ENCODE measurements at regions not wholly inside any gene's neighbourhood (a gene's known extent, or its start where the extent isn't known, plus 50 kb on each side); places are given as distances from the start of the nearest gene placed in this dataset.

GRCh38 chr5:144918371-144918770 is 747.7 kb downstream of the KCTD16 start:
- FAIRE-seq, result no peak

GRCh38 chr5:144915452-144915851 is 744.8 kb downstream of the KCTD16 start:
- no peak for FAIRE-seq

GRCh38 chr5:144913661-144914060 is 743.0 kb downstream of the KCTD16 start:
- no peak for FAIRE-seq

GRCh38 chr5:144896473-144896872 is 725.8 kb downstream of the KCTD16 start:
- no peak for FAIRE-seq

GRCh38 chr5:144886668-144887067 is 716.0 kb downstream of the KCTD16 start:
- no peak for FAIRE-seq

- no peak for FAIRE-seq
Measured at GRCh38 chr5:144882739-144883283, 712.1 kb downstream of the KCTD16 start.

- FAIRE-seq, result no peak
Measured at GRCh38 chr5:144880513-144880912, 709.8 kb downstream of the KCTD16 start.

GRCh38 chr5:144876990-144877389 is 706.3 kb downstream of the KCTD16 start:
- no peak for FAIRE-seq

GRCh38 chr5:144873076-144873475 is 702.4 kb downstream of the KCTD16 start:
- no peak for FAIRE-seq

- no peak for FAIRE-seq
Measured at GRCh38 chr5:144864118-144864517, 693.4 kb downstream of the KCTD16 start.

- FAIRE-seq, result no peak
Measured at GRCh38 chr5:144857454-144857853, 686.8 kb downstream of the KCTD16 start.

GRCh38 chr5:144844086-144844485 is 673.4 kb downstream of the KCTD16 start:
- FAIRE-seq, result no peak

GRCh38 chr5:144832416-144832815 is 661.7 kb downstream of the KCTD16 start:
- no peak for FAIRE-seq

GRCh38 chr5:144831650-144832049 is 661.0 kb downstream of the KCTD16 start:
- no peak for FAIRE-seq

GRCh38 chr5:144822503-144822902 is 651.8 kb downstream of the KCTD16 start:
- no peak for FAIRE-seq

- FAIRE-seq, result no peak
Measured at GRCh38 chr5:144820278-144820677, 649.6 kb downstream of the KCTD16 start.

GRCh38 chr5:144815131-144815530 is 644.5 kb downstream of the KCTD16 start:
- no peak for FAIRE-seq

GRCh38 chr5:144812763-144813162 is 642.1 kb downstream of the KCTD16 start:
- no peak for FAIRE-seq

- FAIRE-seq, result no peak
Measured at GRCh38 chr5:144800169-144800568, 629.5 kb downstream of the KCTD16 start.

GRCh38 chr5:144798595-144798994 is 627.9 kb downstream of the KCTD16 start:
- no peak for FAIRE-seq

GRCh38 chr5:144794922-144795321 is 624.2 kb downstream of the KCTD16 start:
- no peak for FAIRE-seq

GRCh38 chr5:144788556-144788955 is 617.9 kb downstream of the KCTD16 start:
- FAIRE-seq, result no peak

GRCh38 chr5:144788046-144788445 is 617.4 kb downstream of the KCTD16 start:
- no peak for FAIRE-seq

- no peak for FAIRE-seq
Measured at GRCh38 chr5:144779368-144779767, 608.7 kb downstream of the KCTD16 start.

GRCh38 chr5:144778561-144778960 is 607.9 kb downstream of the KCTD16 start:
- FAIRE-seq, result no peak

- FAIRE-seq, result no peak
Measured at GRCh38 chr5:144774197-144774596, 603.5 kb downstream of the KCTD16 start.
